Hepatocyte (in vitro differentiated cells): ENCODE measurements at regions not wholly inside any gene's neighbourhood (a gene's known extent, or its start where the extent isn't known, plus 50 kb on each side); places are given as distances from the start of the nearest gene placed in this dataset.

Source experiments
- DNase-seq: peaks from one replicate; pipeline ENCODE4 v3.0.0-alpha.2; 2016; ENCODE audit warnings: low spot score
- H2AFZ ChIP-seq: fragments of 200-600 bp; sonication (generic); 2 replicates; pipeline ENCODE4 v1.6.0; 2016; ENCODE audit warnings: antibody characterized with exemption, mild to moderate bottlenecking
- H3K27ac ChIP-seq: fragments of 200-600 bp; sonication (generic); 2 replicates; pipeline ENCODE4 v1.5.1; 2016; ENCODE audit warnings: mild to moderate bottlenecking
- H3K27me3 ChIP-seq: fragments of 200-600 bp; sonication (generic); 2 replicates; pipeline ENCODE4 v1.6.1; 2016
- H3K36me3 ChIP-seq: fragments of 200-600 bp; sonication (generic); replicated peaks from 2 replicates; pipeline ENCODE4 v1.5.1; 2016; ENCODE audit warnings: low read depth; ENCODE audit not compliant: insufficient read depth
- H3K4me1 ChIP-seq: fragments of 200-600 bp; sonication (generic); 2 replicates; pipeline ENCODE4 v1.5.1; 2016; ENCODE audit warnings: mild to moderate bottlenecking, moderate library complexity; ENCODE audit not compliant: insufficient read depth
- H3K4me2 ChIP-seq: fragments of 200-600 bp; sonication (generic); 2 replicates; pipeline ENCODE4 v1.6.0; 2016
- H3K4me3 ChIP-seq: fragments of 200-600 bp; sonication (generic); 2 replicates; pipeline ENCODE4 v1.5.1; 2016; ENCODE audit warnings: mild to moderate bottlenecking
- H3K79me2 ChIP-seq: fragments of 200-600 bp; sonication (generic); 2 replicates; pipeline ENCODE4 v1.6.0; 2017; ENCODE audit warnings: mild to moderate bottlenecking
- H3K9me2 ChIP-seq: fragments of 200-600 bp; sonication (generic); replicated peaks from 2 replicates; pipeline ENCODE4 v1.6.0; 2017; ENCODE audit warnings: mild to moderate bottlenecking; ENCODE audit not compliant: insufficient read depth
- H3K9me3 ChIP-seq: fragments of 200-600 bp; sonication (generic); 2 replicates; pipeline ENCODE4 v1.5.1; 2016; ENCODE audit warnings: low read depth, mild to moderate bottlenecking
- H4K20me1 ChIP-seq: fragments of 200-600 bp; sonication (generic); 2 replicates; pipeline ENCODE4 v1.6.0; 2016; ENCODE audit warnings: mild to moderate bottlenecking; ENCODE audit not compliant: insufficient read depth, poor library complexity, severe bottlenecking
- EZH2 ChIP-seq: fragments of 200-600 bp; sonication (generic); IDR thresholded peaks from 2 replicates; pipeline ENCODE4 v1.6.1; 2016; ENCODE audit warnings: antibody characterized with exemption, mild to moderate bottlenecking, borderline replicate concordance
- EZH2phosphoT487 ChIP-seq: fragments of 200-600 bp; sonication (generic); IDR thresholded peaks from one replicate; pipeline ENCODE4 v1.6.1; 2018; ENCODE audit warnings: antibody characterized with exemption, mild to moderate bottlenecking, low read depth, moderate library complexity; ENCODE audit not compliant: unreplicated experiment, severe bottlenecking
- WGBS: methylation state at CpG from one replicate; pipeline ENCODE4 v1.1.6; 2016; ENCODE audit warnings: low lambda C conversion rate; ENCODE audit errors: missing lambda C conversion rate; 5-methylcytosine and 5-hydroxymethylcytosine counted together
- TF ChIP-seq, protein P1 (sequence below): fragments of 200-600 bp; sonication (generic); IDR thresholded peaks from 2 replicates; pipeline ENCODE4 v1.5.1; 2016; ENCODE audit warnings: antibody characterized with exemption, mild to moderate bottlenecking; ENCODE audit not compliant: poor library complexity

DNA sequence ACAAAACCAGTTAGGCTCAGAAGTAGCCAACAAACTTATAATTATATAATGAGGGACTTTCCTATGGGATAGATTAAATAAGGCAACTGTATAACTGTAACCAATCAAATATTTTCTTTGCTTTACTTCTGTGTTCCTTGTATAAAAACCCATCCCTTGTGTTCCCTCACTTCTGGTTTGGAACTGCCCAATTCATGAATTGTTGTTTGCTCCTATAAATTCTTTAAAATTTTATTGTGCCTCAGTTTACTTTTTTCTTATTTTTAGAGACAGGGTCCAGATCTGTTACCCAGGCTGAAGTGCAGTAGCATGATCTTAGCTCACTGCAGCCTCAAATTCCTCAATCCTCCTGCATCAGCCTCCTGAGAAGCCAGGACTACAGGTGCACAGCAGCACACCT, 155.7 kb downstream of the SMAD6 start:
- no peak for TF ChIP-seq EZH2phosphoT487
- TF ChIP-seq EZH2 = no peak
- TF ChIP-seq, protein P1, sequence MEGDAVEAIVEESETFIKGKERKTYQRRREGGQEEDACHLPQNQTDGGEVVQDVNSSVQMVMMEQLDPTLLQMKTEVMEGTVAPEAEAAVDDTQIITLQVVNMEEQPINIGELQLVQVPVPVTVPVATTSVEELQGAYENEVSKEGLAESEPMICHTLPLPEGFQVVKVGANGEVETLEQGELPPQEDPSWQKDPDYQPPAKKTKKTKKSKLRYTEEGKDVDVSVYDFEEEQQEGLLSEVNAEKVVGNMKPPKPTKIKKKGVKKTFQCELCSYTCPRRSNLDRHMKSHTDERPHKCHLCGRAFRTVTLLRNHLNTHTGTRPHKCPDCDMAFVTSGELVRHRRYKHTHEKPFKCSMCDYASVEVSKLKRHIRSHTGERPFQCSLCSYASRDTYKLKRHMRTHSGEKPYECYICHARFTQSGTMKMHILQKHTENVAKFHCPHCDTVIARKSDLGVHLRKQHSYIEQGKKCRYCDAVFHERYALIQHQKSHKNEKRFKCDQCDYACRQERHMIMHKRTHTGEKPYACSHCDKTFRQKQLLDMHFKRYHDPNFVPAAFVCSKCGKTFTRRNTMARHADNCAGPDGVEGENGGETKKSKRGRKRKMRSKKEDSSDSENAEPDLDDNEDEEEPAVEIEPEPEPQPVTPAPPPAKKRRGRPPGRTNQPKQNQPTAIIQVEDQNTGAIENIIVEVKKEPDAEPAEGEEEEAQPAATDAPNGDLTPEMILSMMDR = no peak

DNA sequence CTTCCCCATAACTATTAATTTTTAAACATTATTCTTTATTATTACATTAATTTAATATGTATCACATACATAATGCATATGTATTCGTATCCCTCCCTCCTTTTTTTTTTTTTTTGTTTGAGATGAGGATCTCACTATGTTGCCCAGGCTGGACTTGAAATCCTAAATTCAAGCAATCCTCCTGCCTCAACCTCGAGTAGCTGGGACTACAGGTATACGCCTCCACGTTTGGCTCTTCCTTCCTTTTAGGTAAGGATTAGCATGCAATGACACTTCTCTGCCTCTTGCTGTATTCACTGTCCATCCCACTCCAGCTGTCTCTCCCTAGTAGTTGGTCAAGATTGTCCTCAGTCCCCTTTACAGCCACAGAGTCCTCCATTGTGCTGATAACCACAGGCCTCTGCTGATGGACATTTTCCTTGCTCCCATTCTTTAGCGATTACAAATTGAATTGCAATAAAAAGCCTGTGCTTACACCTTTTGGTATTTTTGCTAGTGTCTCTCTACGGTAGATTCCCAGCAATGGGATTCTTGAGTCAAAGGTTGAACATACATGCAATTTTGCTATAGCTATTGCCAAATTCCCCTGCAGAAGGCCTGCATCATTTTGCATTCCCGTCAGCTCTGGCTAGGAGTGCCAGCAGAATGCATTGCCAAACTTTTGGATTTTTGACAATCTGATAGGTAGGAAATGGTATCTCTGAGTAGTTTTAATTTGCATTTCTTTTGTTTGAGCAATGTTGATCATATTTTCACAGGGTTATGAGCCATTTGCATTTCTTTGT, 156.6 kb downstream of the SMAD6 start:
- H3K79me2 ChIP-seq = no peaks in the 10 kb centered on the region
- 80% methylated on average over 7 of the region's 7 CpGs for WGBS
- H3K4me2 ChIP-seq = no peak overlapping the region
- H3K4me1 ChIP-seq = peaks cover 4% of the 10 kb centered on the region
- no peaks in the 10 kb centered on the region for H3K9me3 ChIP-seq
- DNase-seq = no peak
- no peaks in the 10 kb centered on the region for H3K27me3 ChIP-seq
- no peaks in the 10 kb centered on the region for H3K9me2 ChIP-seq
- TF ChIP-seq EZH2phosphoT487 (no peak), EZH2 (no peak)
- TF ChIP-seq, protein P1 = no peak
- H3K4me3 ChIP-seq = no peak overlapping the region
- no peaks in the 10 kb centered on the region for H3K36me3 ChIP-seq
- no peak overlapping the region for H3K27ac ChIP-seq
- no peak overlapping the region for H2AFZ ChIP-seq
- H4K20me1 ChIP-seq = no peaks in the 10 kb centered on the region

More for the DNA sequence above, 155.7 kb downstream of the SMAD6 start:
- Histone ChIP-seq H3K27ac (no peak overlapping the region), H3K4me3 (no peak overlapping the region), H2AFZ (no peak overlapping the region), H4K20me1 (no peaks in the 10 kb centered on the region), H3K9me2 (no peaks in the 10 kb centered on the region), H3K27me3 (no peaks in the 10 kb centered on the region), H3K79me2 (no peaks in the 10 kb centered on the region), H3K36me3 (no peaks in the 10 kb centered on the region), H3K4me1 (peaks cover 4% of the 10 kb centered on the region), H3K4me2 (no peak overlapping the region), H3K9me3 (no peaks in the 10 kb centered on the region)
- DNase-seq = no peak

DNA sequence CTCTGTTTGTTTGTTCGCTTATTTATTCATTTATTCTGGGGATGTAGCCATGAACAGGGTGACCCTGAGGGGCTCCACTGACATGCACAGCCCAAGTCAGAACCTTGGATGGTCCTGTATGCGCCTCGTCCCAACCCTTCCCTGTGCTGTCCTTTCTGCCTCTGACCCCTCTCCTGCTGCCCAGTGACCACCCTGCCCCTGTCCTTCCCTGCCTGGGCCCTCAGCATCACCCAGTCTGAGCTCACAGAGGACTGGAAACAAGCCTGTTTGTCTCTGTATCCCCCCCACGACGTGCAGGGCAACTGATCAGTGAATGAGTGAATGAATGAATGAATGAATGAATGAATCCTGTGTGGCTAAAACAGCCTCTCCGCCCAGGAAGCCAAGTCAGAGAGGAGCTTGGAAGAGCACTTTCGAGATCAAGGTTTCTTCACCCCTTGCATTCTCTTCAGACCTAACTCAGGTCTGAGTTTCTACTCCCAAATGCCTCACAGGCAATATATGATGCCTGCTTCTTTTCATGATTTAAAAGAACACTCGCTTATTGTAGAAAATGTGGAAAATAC, 157.7 kb downstream of the SMAD6 start:
- no peaks in the 10 kb centered on the region for H3K36me3 ChIP-seq
- H4K20me1 ChIP-seq = no peaks in the 10 kb centered on the region
- no peaks in the 10 kb centered on the region for H3K9me3 ChIP-seq
- TF ChIP-seq EZH2phosphoT487 (no peak), EZH2 (no peak)
- TF ChIP-seq, protein P1 = no peak
- H3K79me2 ChIP-seq = no peaks in the 10 kb centered on the region
- WGBS = 87% methylated on average over 8 of the region's 8 CpGs
- DNase-seq = no peak
- H3K9me2 ChIP-seq = no peaks in the 10 kb centered on the region
- H3K4me2 ChIP-seq = no peak overlapping the region
- H3K4me1 ChIP-seq = peaks cover 4% of the 10 kb centered on the region
- no peak overlapping the region for H2AFZ ChIP-seq
- no peak overlapping the region for H3K27ac ChIP-seq
- H3K27me3 ChIP-seq = no peaks in the 10 kb centered on the region
- H3K4me3 ChIP-seq = no peak overlapping the region
